HCT116 (cell line): ENCODE measurements at regions not wholly inside any gene's neighbourhood (a gene's known extent, or its start where the extent isn't known, plus 50 kb on each side); places are given as distances from the start of the nearest gene placed in this dataset.

Experiments
- CBX3 ChIP-seq: IDR thresholded peaks from 2 replicates; pipeline ENCODE4 v1.6.1; 2012; ENCODE audit warnings: low read depth
- EZH2 ChIP-seq: fragments of 200-600 bp; sonication (generic); IDR thresholded peaks from 2 replicates; pipeline ENCODE4 v1.6.1; 2017; ENCODE audit warnings: antibody characterized with exemption, mixed run types
- JUND ChIP-seq: IDR thresholded peaks from 2 replicates; pipeline ENCODE4 v1.6.1; 2012
- POLR2AphosphoS5 ChIP-seq: IDR thresholded peaks from 2 replicates; pipeline ENCODE4 v1.6.1; 2011; ENCODE audit warnings: mild to moderate bottlenecking, low read depth, low read length, moderate library complexity
- RAD21 ChIP-seq: IDR thresholded peaks from 2 replicates; pipeline ENCODE4 v1.6.1; 2012; ENCODE audit warnings: low read depth, mild to moderate bottlenecking
- SIN3A ChIP-seq: IDR thresholded peaks from 2 replicates; pipeline ENCODE4 v1.6.1; 2012; ENCODE audit warnings: low read depth
- TCF7L2 ChIP-seq: IDR thresholded peaks from 2 replicates; pipeline ENCODE4 v1.7.0; 2011; ENCODE audit warnings: borderline replicate concordance, inconsistent platforms; ENCODE audit not compliant: insufficient read depth, insufficient read length; ENCODE audit errors: extremely low read depth
- YY1 ChIP-seq: IDR thresholded peaks from 2 replicates; pipeline ENCODE4 v1.6.1; 2011; ENCODE audit warnings: low read length, low read depth, moderate library complexity, mild to moderate bottlenecking; ENCODE audit not compliant: insufficient replicate concordance; ENCODE audit errors: extremely low read depth
- TF ChIP-seq, protein P1 (sequence below): IDR thresholded peaks from 2 replicates; pipeline ENCODE4 v1.6.1; 2012
- TF ChIP-seq, protein P2 (sequence below), 3 experiments: fragments of 200-600 bp in 1 of 3; sonication (generic) in 1 of 3; IDR thresholded peaks in 2 of 3; conservative IDR thresholded peaks in 1 of 3; 2 replicates each; pipeline ENCODE4 v1.5.1; 2012 to 2017; ENCODE audit warnings: low read depth in 2 of 3, low read length in 2 of 3, antibody characterized with exemption in 1 of 3, borderline replicate concordance in 1 of 3, control low read depth in 1 of 3, mild to moderate bottlenecking in 1 of 3, mixed read lengths in 1 of 3, mixed run types in 1 of 3, moderate library complexity in 1 of 3; ENCODE audit not compliant: insufficient read depth in 1 of 3
- TF ChIP-seq, protein P3 (sequence below): IDR thresholded peaks from 2 replicates; pipeline ENCODE4 v1.6.1; 2012; ENCODE audit warnings: low read depth

- no peak for TF ChIP-seq JUND
- no peak for TF ChIP-seq EZH2
- TF ChIP-seq, protein P1, sequence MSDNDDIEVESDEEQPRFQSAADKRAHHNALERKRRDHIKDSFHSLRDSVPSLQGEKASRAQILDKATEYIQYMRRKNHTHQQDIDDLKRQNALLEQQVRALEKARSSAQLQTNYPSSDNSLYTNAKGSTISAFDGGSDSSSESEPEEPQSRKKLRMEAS: no peak
- TF ChIP-seq, protein P2, sequence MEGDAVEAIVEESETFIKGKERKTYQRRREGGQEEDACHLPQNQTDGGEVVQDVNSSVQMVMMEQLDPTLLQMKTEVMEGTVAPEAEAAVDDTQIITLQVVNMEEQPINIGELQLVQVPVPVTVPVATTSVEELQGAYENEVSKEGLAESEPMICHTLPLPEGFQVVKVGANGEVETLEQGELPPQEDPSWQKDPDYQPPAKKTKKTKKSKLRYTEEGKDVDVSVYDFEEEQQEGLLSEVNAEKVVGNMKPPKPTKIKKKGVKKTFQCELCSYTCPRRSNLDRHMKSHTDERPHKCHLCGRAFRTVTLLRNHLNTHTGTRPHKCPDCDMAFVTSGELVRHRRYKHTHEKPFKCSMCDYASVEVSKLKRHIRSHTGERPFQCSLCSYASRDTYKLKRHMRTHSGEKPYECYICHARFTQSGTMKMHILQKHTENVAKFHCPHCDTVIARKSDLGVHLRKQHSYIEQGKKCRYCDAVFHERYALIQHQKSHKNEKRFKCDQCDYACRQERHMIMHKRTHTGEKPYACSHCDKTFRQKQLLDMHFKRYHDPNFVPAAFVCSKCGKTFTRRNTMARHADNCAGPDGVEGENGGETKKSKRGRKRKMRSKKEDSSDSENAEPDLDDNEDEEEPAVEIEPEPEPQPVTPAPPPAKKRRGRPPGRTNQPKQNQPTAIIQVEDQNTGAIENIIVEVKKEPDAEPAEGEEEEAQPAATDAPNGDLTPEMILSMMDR (IDR thresholded peaks at IDR 0.05 in 2 of 3, conservative IDR thresholded peaks at IDR 0.05 in 1 of 3; ENCODE audit: borderline replicate concordance in 1 of 3, insufficient read depth in 1 of 3, low read depth in 2 of 3, low read length in 2 of 3): no peak
- no peak for TF ChIP-seq SIN3A
- TF ChIP-seq, protein P3, sequence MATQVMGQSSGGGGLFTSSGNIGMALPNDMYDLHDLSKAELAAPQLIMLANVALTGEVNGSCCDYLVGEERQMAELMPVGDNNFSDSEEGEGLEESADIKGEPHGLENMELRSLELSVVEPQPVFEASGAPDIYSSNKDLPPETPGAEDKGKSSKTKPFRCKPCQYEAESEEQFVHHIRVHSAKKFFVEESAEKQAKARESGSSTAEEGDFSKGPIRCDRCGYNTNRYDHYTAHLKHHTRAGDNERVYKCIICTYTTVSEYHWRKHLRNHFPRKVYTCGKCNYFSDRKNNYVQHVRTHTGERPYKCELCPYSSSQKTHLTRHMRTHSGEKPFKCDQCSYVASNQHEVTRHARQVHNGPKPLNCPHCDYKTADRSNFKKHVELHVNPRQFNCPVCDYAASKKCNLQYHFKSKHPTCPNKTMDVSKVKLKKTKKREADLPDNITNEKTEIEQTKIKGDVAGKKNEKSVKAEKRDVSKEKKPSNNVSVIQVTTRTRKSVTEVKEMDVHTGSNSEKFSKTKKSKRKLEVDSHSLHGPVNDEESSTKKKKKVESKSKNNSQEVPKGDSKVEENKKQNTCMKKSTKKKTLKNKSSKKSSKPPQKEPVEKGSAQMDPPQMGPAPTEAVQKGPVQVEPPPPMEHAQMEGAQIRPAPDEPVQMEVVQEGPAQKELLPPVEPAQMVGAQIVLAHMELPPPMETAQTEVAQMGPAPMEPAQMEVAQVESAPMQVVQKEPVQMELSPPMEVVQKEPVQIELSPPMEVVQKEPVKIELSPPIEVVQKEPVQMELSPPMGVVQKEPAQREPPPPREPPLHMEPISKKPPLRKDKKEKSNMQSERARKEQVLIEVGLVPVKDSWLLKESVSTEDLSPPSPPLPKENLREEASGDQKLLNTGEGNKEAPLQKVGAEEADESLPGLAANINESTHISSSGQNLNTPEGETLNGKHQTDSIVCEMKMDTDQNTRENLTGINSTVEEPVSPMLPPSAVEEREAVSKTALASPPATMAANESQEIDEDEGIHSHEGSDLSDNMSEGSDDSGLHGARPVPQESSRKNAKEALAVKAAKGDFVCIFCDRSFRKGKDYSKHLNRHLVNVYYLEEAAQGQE: no peak
- no peak for TF ChIP-seq TCF7L2
- TF ChIP-seq POLR2AphosphoS5: no peak
- TF ChIP-seq RAD21: no peak
- no peak for TF ChIP-seq YY1
- TF ChIP-seq CBX3: no peak
Observed at GRCh38 chr3:34832865-34833508, 806.3 kb upstream of the ARPP21 start.
